ENCODE measurements at regions not wholly inside any gene's neighbourhood (a gene's known extent, or its start where the extent isn't known, plus 50 kb on each side); places are given as distances from the start of the nearest gene placed in this dataset.

- TF ChIP-seq CTCF (IDR thresholded peaks at IDR 0.05) = no peak
- peaks cover 7% of the 10 kb centered on the region in 2 donors for H3K27me3 Mint-ChIP-seq (ENCODE audit: low read depth in 2 of 2)
- H3K27ac Mint-ChIP-seq = no peak overlapping the region
Measured at GRCh38 chr17:15049795-15050160, 215.3 kb downstream of the PMP22 start.

GRCh38 chr17:15048933-15049794 is 216.0 kb downstream of the PMP22 start:
- WGBS (ENCODE audit: insufficient coverage) = 51% methylated on average over 6 of the region's 6 CpGs
- Histone ChIP-seq H3K36me3 (ENCODE audit: control insufficient read depth, insufficient read depth, low read length) (no peaks in the 10 kb centered on the region), H3K27me3 (ENCODE audit: control insufficient read depth, insufficient read depth, low read length) (no peaks in the 10 kb centered on the region), H3K27ac (ENCODE audit: low read length) (no peak overlapping the region), H3K4me3 (ENCODE audit: low read length) (no peak overlapping the region), H3K9me3 (ENCODE audit: control insufficient read depth, insufficient read depth, low read length) (no peaks in the 10 kb centered on the region), H3K4me1 (ENCODE audit: control insufficient read depth, insufficient read depth, low read length) (no peaks in the 10 kb centered on the region)
- Mint-ChIP-seq H3K27me3 (ENCODE audit: low read depth in 2 of 2) (peaks cover 7% of the 10 kb centered on the region in 2 donors), H3K9me3 (no peaks in the 10 kb centered on the region), H3K4me1 (no peaks in the 10 kb centered on the region), H3K27ac (no peak overlapping the region), H3K4me3 (no peak overlapping the region), H3K36me3 (no peaks in the 10 kb centered on the region)
- ATAC-seq (no peak), DNase-seq (no peak)
- TF ChIP-seq CTCF (IDR thresholded peaks at IDR 0.05) = no peak
- intact Hi-C loops (cut with micrococcal nuclease) = no loop called here

More at GRCh38 chr17:15049795-15050160, 215.3 kb downstream of the PMP22 start:
- 95% methylated on average over 5 of the region's 5 CpGs for WGBS (ENCODE audit: insufficient coverage)
- DNase-seq (no peak), ATAC-seq (no peak)
- H3K27me3 ChIP-seq (ENCODE audit: control insufficient read depth, insufficient read depth, low read length) = no peaks in the 10 kb centered on the region
- no peaks in the 10 kb centered on the region for H3K4me1 ChIP-seq (ENCODE audit: control insufficient read depth, insufficient read depth, low read length)
- H3K36me3 Mint-ChIP-seq = no peaks in the 10 kb centered on the region
- intact Hi-C loops (cut with micrococcal nuclease) = no loop called here
- H3K9me3 ChIP-seq (ENCODE audit: control insufficient read depth, insufficient read depth, low read length) = no peaks in the 10 kb centered on the region
- no peaks in the 10 kb centered on the region for H3K4me1 Mint-ChIP-seq
- no peak overlapping the region for H3K4me3 Mint-ChIP-seq
- no peaks in the 10 kb centered on the region for H3K9me3 Mint-ChIP-seq
- H3K4me3 ChIP-seq (ENCODE audit: low read length) = no peak overlapping the region
- H3K27ac ChIP-seq (ENCODE audit: low read length) = no peak overlapping the region
- H3K36me3 ChIP-seq (ENCODE audit: control insufficient read depth, insufficient read depth, low read length) = no peaks in the 10 kb centered on the region

GRCh38 chr17:15048381-15048780 is 216.7 kb downstream of the PMP22 start:
- DNase-seq (no peak), ATAC-seq (no peak)
- intact Hi-C loops (cut with micrococcal nuclease) = no loop called here
- no peak overlapping the region for H3K4me3 Mint-ChIP-seq
- Histone ChIP-seq H3K36me3 (ENCODE audit: control insufficient read depth, insufficient read depth, low read length) (no peaks in the 10 kb centered on the region), H3K9me3 (ENCODE audit: control insufficient read depth, insufficient read depth, low read length) (no peaks in the 10 kb centered on the region), H3K27me3 (ENCODE audit: control insufficient read depth, insufficient read depth, low read length) (no peaks in the 10 kb centered on the region), H3K4me1 (ENCODE audit: control insufficient read depth, insufficient read depth, low read length) (no peaks in the 10 kb centered on the region), H3K27ac (ENCODE audit: low read length) (no peak overlapping the region), H3K4me3 (ENCODE audit: low read length) (no peak overlapping the region)
- no peak for TF ChIP-seq CTCF (IDR thresholded peaks at IDR 0.05)
- no peaks in the 10 kb centered on the region for H3K36me3 Mint-ChIP-seq
- no peaks in the 10 kb centered on the region for H3K4me1 Mint-ChIP-seq
- H3K27me3 Mint-ChIP-seq (ENCODE audit: low read depth in 2 of 2) = peaks cover 6 to 7% of the 10 kb centered on the region in 2 donors
- no peaks in the 10 kb centered on the region for H3K9me3 Mint-ChIP-seq
- WGBS (ENCODE audit: insufficient coverage) = 58% methylated on average over 2 of the region's 2 CpGs
- H3K27ac Mint-ChIP-seq = no peak overlapping the region

GRCh38 chr17:15042311-15042710 is 222.8 kb downstream of the PMP22 start:
- no peaks in the 10 kb centered on the region for H3K9me3 Mint-ChIP-seq
- ATAC-seq (no peak), DNase-seq (no peak)
- Histone ChIP-seq H3K4me3 (ENCODE audit: low read length) (no peak overlapping the region), H3K27me3 (ENCODE audit: control insufficient read depth, insufficient read depth, low read length) (no peaks in the 10 kb centered on the region), H3K36me3 (ENCODE audit: control insufficient read depth, insufficient read depth, low read length) (no peaks in the 10 kb centered on the region), H3K9me3 (ENCODE audit: control insufficient read depth, insufficient read depth, low read length) (no peaks in the 10 kb centered on the region), H3K27ac (ENCODE audit: low read length) (no peak overlapping the region), H3K4me1 (ENCODE audit: control insufficient read depth, insufficient read depth, low read length) (no peaks in the 10 kb centered on the region)
- intact Hi-C loops (cut with micrococcal nuclease) = no loop called here
- H3K27ac Mint-ChIP-seq = no peak overlapping the region
- WGBS (ENCODE audit: insufficient coverage) = 91% methylated on average over 6 of the region's 6 CpGs
- H3K27me3 Mint-ChIP-seq (ENCODE audit: low read depth in 2 of 2) = peaks cover 7 to 13% of the 10 kb centered on the region in 2 donors
- H3K4me1 Mint-ChIP-seq = no peaks in the 10 kb centered on the region
- TF ChIP-seq CTCF (IDR thresholded peaks at IDR 0.05) = no peak
- no peaks in the 10 kb centered on the region for H3K36me3 Mint-ChIP-seq
- H3K4me3 Mint-ChIP-seq = no peak overlapping the region

Data from natural killer cell (primary cell).